GM13976 (cell line): ENCODE measurements at regions not wholly inside any gene's neighbourhood (a gene's known extent, or its start where the extent isn't known, plus 50 kb on each side); places are given as distances from the start of the nearest gene placed in this dataset.
"Not testable (repeated sequence)": the region's sequence is repeated elsewhere in the genome, so short reads cannot be mapped to it uniquely, and the experiment has no call there.

Source experiments
- DNase-seq: peaks from one replicate; pipeline ENCODE4 v3.0.0; 2012; ENCODE audit warnings: low spot score
- CTCF ChIP-seq: IDR thresholded peaks from 2 replicates; pipeline ENCODE4 v1.5.1; 2012; ENCODE audit warnings: borderline replicate concordance, mild to moderate bottlenecking; ENCODE audit not compliant: insufficient read depth; ENCODE audit errors: extremely low read depth, missing control alignments, control extremely low read depth
- in situ Hi-C: fragments of 300-500 bp; cut with MboI; formaldehyde crosslinking; loops from one replicate; pipeline ENCODE4 v1.12.0; 2022; ENCODE audit warnings: low sequenced_read_pairs, mixed read lengths, inconsistent platforms; ENCODE audit not compliant: unreplicated experiment

- in situ Hi-C loops: no loop called here
Observed at GRCh38 chr5:15367489-15367888, 132.5 kb upstream of the FBXL7 start.

GRCh38 chr5:15366676-15367391 lies 133.1 kb upstream of the FBXL7 start:
- in situ Hi-C loops: no loop called here
- DNase-seq: no peak
- no peak for TF ChIP-seq CTCF

More at GRCh38 chr5:15367489-15367888, 132.5 kb upstream of the FBXL7 start:
- TF ChIP-seq CTCF: no peak
- DNase-seq: no peak

GRCh38 chr5:15365070-15365469 lies 134.9 kb upstream of the FBXL7 start:
- TF ChIP-seq CTCF: no peak
- DNase-seq: no peak
- in situ Hi-C loops: no loop called here

GRCh38 chr5:15363601-15364000 lies 136.4 kb upstream of the FBXL7 start:
- in situ Hi-C loops: no loop called here
- DNase-seq: no peak
- no peak for TF ChIP-seq CTCF

- DNase-seq, in situ Hi-C loops: not testable (repeated sequence)
Observed at GRCh38 chr5:15357092-15357453, 142.9 kb upstream of the FBXL7 start.

- in situ Hi-C loops, DNase-seq: not testable (repeated sequence)
Observed at GRCh38 chr5:15356308-15357091, 143.5 kb upstream of the FBXL7 start.

GRCh38 chr5:15354021-15354420 lies 146.0 kb upstream of the FBXL7 start:
- TF ChIP-seq CTCF: no peak
- in situ Hi-C loops: no loop called here
- no peak for DNase-seq
